Type B pancreatic cell (in vitro differentiated cells): ENCODE measurements at regions not wholly inside any gene's neighbourhood (a gene's known extent, or its start where the extent isn't known, plus 50 kb on each side); places are given as distances from the start of the nearest gene placed in this dataset.

Experiments
- DNase-seq: peaks from one replicate; pipeline ENCODE4 v3.0.0; 2021; ENCODE audit warnings: mixed read lengths; ENCODE audit not compliant: unreplicated experiment; ENCODE audit errors: extremely low spot score
- H3K27ac Mint-ChIP-seq: 2 replicates; pipeline ENCODE4 v1.8.0; 2021; ENCODE audit warnings: mild to moderate bottlenecking, mixed read lengths
- H3K27me3 Mint-ChIP-seq: 2 replicates; pipeline ENCODE4 v1.8.0; 2021; ENCODE audit warnings: mixed read lengths
- H3K36me3 Mint-ChIP-seq: 2 replicates; pipeline ENCODE4 v1.8.0; 2021; ENCODE audit warnings: mixed read lengths
- H3K4me1 Mint-ChIP-seq: one replicate; pipeline ENCODE4 v1.8.0; 2021; ENCODE audit warnings: mixed read lengths; ENCODE audit not compliant: unreplicated experiment
- H3K4me3 Mint-ChIP-seq: 2 replicates; pipeline ENCODE4 v1.8.0; 2021; ENCODE audit warnings: mild to moderate bottlenecking, mixed read lengths
- H3K9me3 Mint-ChIP-seq: 2 replicates; pipeline ENCODE4 v1.8.0; 2021; ENCODE audit warnings: mixed read lengths
- TF ChIP-seq, protein P1 (sequence below): fragments of 200-600 bp; sonication (generic); conservative IDR thresholded peaks from 2 replicates; pipeline ENCODE4 v1.5.0; 2021; ENCODE audit warnings: antibody characterized with exemption, mild to moderate bottlenecking

GRCh38 chrX:144275367-144275766 lies 391.5 kb downstream of the UBE2NL start:
- no peak for DNase-seq
- H3K4me3 Mint-ChIP-seq = no peak overlapping the region
- no peaks in the 10 kb centered on the region for H3K27me3 Mint-ChIP-seq
- no peaks in the 10 kb centered on the region for H3K4me1 Mint-ChIP-seq
- no peak overlapping the region for H3K27ac Mint-ChIP-seq
- no peaks in the 10 kb centered on the region for H3K9me3 Mint-ChIP-seq
- TF ChIP-seq, protein P1, sequence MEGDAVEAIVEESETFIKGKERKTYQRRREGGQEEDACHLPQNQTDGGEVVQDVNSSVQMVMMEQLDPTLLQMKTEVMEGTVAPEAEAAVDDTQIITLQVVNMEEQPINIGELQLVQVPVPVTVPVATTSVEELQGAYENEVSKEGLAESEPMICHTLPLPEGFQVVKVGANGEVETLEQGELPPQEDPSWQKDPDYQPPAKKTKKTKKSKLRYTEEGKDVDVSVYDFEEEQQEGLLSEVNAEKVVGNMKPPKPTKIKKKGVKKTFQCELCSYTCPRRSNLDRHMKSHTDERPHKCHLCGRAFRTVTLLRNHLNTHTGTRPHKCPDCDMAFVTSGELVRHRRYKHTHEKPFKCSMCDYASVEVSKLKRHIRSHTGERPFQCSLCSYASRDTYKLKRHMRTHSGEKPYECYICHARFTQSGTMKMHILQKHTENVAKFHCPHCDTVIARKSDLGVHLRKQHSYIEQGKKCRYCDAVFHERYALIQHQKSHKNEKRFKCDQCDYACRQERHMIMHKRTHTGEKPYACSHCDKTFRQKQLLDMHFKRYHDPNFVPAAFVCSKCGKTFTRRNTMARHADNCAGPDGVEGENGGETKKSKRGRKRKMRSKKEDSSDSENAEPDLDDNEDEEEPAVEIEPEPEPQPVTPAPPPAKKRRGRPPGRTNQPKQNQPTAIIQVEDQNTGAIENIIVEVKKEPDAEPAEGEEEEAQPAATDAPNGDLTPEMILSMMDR = no peak
- no peaks in the 10 kb centered on the region for H3K36me3 Mint-ChIP-seq

DNA sequence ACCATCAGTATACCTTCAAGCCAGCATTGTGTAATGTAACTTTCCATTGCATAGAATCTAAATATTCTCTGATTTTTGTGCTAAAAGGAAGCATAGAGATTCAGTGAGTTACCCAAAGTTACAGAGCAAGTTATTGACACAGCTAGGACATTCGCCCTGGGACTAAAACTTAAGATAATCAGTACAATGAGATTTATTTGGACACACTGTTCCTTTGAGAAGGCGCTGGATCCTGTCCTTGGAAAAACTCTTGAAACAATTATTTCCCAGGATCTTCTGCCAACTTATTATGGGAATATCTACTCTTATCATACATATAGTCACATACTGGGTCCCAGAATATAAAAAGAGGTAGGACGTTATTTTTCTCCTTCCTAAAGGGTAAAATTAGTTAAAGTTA lies 392.0 kb downstream of the UBE2NL start:
- no peaks in the 10 kb centered on the region for H3K27me3 Mint-ChIP-seq
- no peak for DNase-seq
- H3K4me1 Mint-ChIP-seq = no peaks in the 10 kb centered on the region
- no peak overlapping the region for H3K4me3 Mint-ChIP-seq
- H3K9me3 Mint-ChIP-seq = no peaks in the 10 kb centered on the region
- no peaks in the 10 kb centered on the region for H3K36me3 Mint-ChIP-seq
- TF ChIP-seq, protein P1 = no peak
- no peak overlapping the region for H3K27ac Mint-ChIP-seq

- no peaks in the 10 kb centered on the region for H3K4me1 Mint-ChIP-seq
- DNase-seq = no peak
- no peaks in the 10 kb centered on the region for H3K27me3 Mint-ChIP-seq
- H3K4me3 Mint-ChIP-seq = no peak overlapping the region
- peaks cover 6% of the 10 kb centered on the region for H3K9me3 Mint-ChIP-seq
- no peak overlapping the region for H3K27ac Mint-ChIP-seq
- H3K36me3 Mint-ChIP-seq = no peaks in the 10 kb centered on the region
- TF ChIP-seq, protein P1 = no peak
Measured at GRCh38 chrX:144293229-144293628, 409.4 kb downstream of the UBE2NL start.

GRCh38 chrX:144295921-144296320 lies 412.1 kb downstream of the UBE2NL start:
- H3K27me3 Mint-ChIP-seq = no peaks in the 10 kb centered on the region
- H3K9me3 Mint-ChIP-seq = no peaks in the 10 kb centered on the region
- H3K36me3 Mint-ChIP-seq = no peaks in the 10 kb centered on the region
- no peak overlapping the region for H3K27ac Mint-ChIP-seq
- H3K4me3 Mint-ChIP-seq = no peak overlapping the region
- H3K4me1 Mint-ChIP-seq = no peaks in the 10 kb centered on the region
- no peak for DNase-seq
- TF ChIP-seq, protein P1 = no peak

- no peaks in the 10 kb centered on the region for H3K27me3 Mint-ChIP-seq
- no peak overlapping the region for H3K4me3 Mint-ChIP-seq
- TF ChIP-seq, protein P1 = no peak
- no peaks in the 10 kb centered on the region for H3K4me1 Mint-ChIP-seq
- no peak for DNase-seq
- H3K36me3 Mint-ChIP-seq = no peaks in the 10 kb centered on the region
- no peaks in the 10 kb centered on the region for H3K9me3 Mint-ChIP-seq
- no peak overlapping the region for H3K27ac Mint-ChIP-seq
Measured at GRCh38 chrX:144297221-144297620, 413.4 kb downstream of the UBE2NL start.

- DNase-seq = no peak
- no peak overlapping the region for H3K4me3 Mint-ChIP-seq
- no peaks in the 10 kb centered on the region for H3K36me3 Mint-ChIP-seq
- H3K4me1 Mint-ChIP-seq = no peaks in the 10 kb centered on the region
- TF ChIP-seq, protein P1 = no peak
- H3K9me3 Mint-ChIP-seq = no peaks in the 10 kb centered on the region
- no peaks in the 10 kb centered on the region for H3K27me3 Mint-ChIP-seq
- no peak overlapping the region for H3K27ac Mint-ChIP-seq
Measured at GRCh38 chrX:144327495-144327894, 443.6 kb downstream of the UBE2NL start.
